Naive thymus-derived CD4-positive, alpha-beta T cell (primary cell): ENCODE measurements at regions not wholly inside any gene's neighbourhood (a gene's known extent, or its start where the extent isn't known, plus 50 kb on each side); places are given as distances from the start of the nearest gene placed in this dataset.

ENCODE experiments used
- ATAC-seq: fragments of 150-1000 bp; cut with Tn5 transposase; 2 replicates; pipeline ENCODE4 v1.10.0; 2021; ENCODE audit warnings: mild to moderate bottlenecking, moderate library complexity
- CTCF ChIA-PET: fragments of 350-600 bp; sonication (Branson Sonifier 250); formaldehyde crosslinking; loops from one replicate; lab custom pipeline; 2021; ENCODE audit warnings: antibody characterized with exemption; lab: Charles Lee
- POLR2A ChIA-PET: fragments of 350-600 bp; sonication (Branson Sonifier 250); formaldehyde crosslinking; loops from one replicate; lab custom pipeline; 2021; ENCODE audit warnings: antibody characterized with exemption, inconsistent platforms; lab: Charles Lee
- DNase-seq, 9 donors: peaks; one replicate each; pipeline versions ENCODE4 v3.0.0 to v3.0.0-alpha.2; 2020 to 2022; ENCODE audit warnings: mixed read lengths in 1 of 9
- H3K27ac ChIP-seq: one replicate; pipeline ENCODE4 v1.7.0; 2013; ENCODE audit warnings: mild to moderate bottlenecking, low read depth, low read length, moderate library complexity
- H3K27me3 ChIP-seq, 2 donors: one replicate each; pipeline ENCODE4 v1.7.0; 2013; ENCODE audit warnings: low read length in 2 of 2, mild to moderate bottlenecking in 2 of 2, moderate library complexity in 2 of 2; ENCODE audit not compliant: control insufficient read depth in 2 of 2, insufficient read depth in 2 of 2
- H3K36me3 ChIP-seq, 3 experiments: 1 replicate in 2 of 3; 2 replicates in 1 of 3; pipeline ENCODE4 v1.7.0; 2013; ENCODE audit warnings: low read length in 3 of 3, mild to moderate bottlenecking in 3 of 3, moderate library complexity in 1 of 3; ENCODE audit not compliant: insufficient read depth in 3 of 3, control insufficient read depth in 2 of 3
- H3K4me1 ChIP-seq, 2 donors: one replicate each; pipeline ENCODE4 v1.7.0; 2013; ENCODE audit warnings: low read length in 2 of 2, mild to moderate bottlenecking in 2 of 2, moderate library complexity in 1 of 2; ENCODE audit not compliant: control insufficient read depth in 2 of 2, insufficient read depth in 2 of 2
- H3K4me3 ChIP-seq: 2 replicates; pipeline ENCODE4 v1.7.0; 2013; ENCODE audit warnings: mild to moderate bottlenecking, low read length
- H3K9me3 ChIP-seq, 3 experiments: 1 replicate in 2 of 3; 2 replicates in 1 of 3; pipeline ENCODE4 v1.7.0; 2013; ENCODE audit warnings: low read length in 3 of 3; ENCODE audit not compliant: control insufficient read depth in 2 of 3
- H3K27ac Mint-ChIP-seq, 9 donors: one replicate each; pipeline ENCODE4 v1.8.0; 2020 to 2022; ENCODE audit warnings: mixed read lengths in 9 of 9, mild to moderate bottlenecking in 8 of 9, moderate library complexity in 5 of 9, inconsistent platforms in 2 of 9
- H3K27me3 Mint-ChIP-seq, 5 donors: one replicate each; pipeline ENCODE4 v1.8.0; 2021 to 2022; ENCODE audit warnings: mixed read lengths in 5 of 5, mild to moderate bottlenecking in 1 of 5
- H3K36me3 Mint-ChIP-seq, 5 donors: one replicate each; pipeline ENCODE4 v1.8.0; 2020 to 2022; ENCODE audit warnings: mixed read lengths in 5 of 5, mild to moderate bottlenecking in 3 of 5, inconsistent platforms in 1 of 5
- H3K4me1 Mint-ChIP-seq, 7 donors: one replicate each; pipeline ENCODE4 v1.8.0; 2020 to 2022; ENCODE audit warnings: mixed read lengths in 7 of 7, mild to moderate bottlenecking in 3 of 7, inconsistent platforms in 1 of 7
- H3K4me3 Mint-ChIP-seq, 10 donors: one replicate each; pipeline ENCODE4 v1.8.0; 2020 to 2022; ENCODE audit warnings: mild to moderate bottlenecking in 10 of 10, mixed read lengths in 10 of 10, moderate library complexity in 6 of 10, inconsistent platforms in 2 of 10
- H3K9me3 Mint-ChIP-seq, 11 donors: one replicate each; pipeline ENCODE4 v1.8.0; 2020 to 2022; ENCODE audit warnings: mixed read lengths in 11 of 11, mild to moderate bottlenecking in 4 of 11, inconsistent platforms in 1 of 11, moderate library complexity in 1 of 11
- intact Hi-C, 2 donors: fragments of 100-400 bp; cut with micrococcal nuclease; formaldehyde crosslinking; loops; one replicate each; pipeline ENCODE4 v1.15.1; 2023

GRCh38 chr2:71833855-71834560 is 313.7 kb downstream of the CYP26B1 start:
- DNase-seq (no peak), ATAC-seq (no peak)
- Mint-ChIP-seq H3K27me3 (peaks cover 0 to 21% (median 9%) of the 10 kb centered on the region in 5 donors), H3K9me3 (peaks cover 0 to 4% (median 0%) of the 10 kb centered on the region in 11 donors), H3K27ac (no peak overlapping the region), H3K4me1 (peaks cover 0 to 5% (median 0%) of the 10 kb centered on the region in 7 donors), H3K36me3 (no peaks in the 10 kb centered on the region), H3K4me3 (no peak overlapping the region)
- intact Hi-C loops = no loop called here
- Histone ChIP-seq H3K4me1 (no peaks in the 10 kb centered on the region), H3K9me3 (no peaks in the 10 kb centered on the region), H3K27ac (no peak overlapping the region), H3K27me3 (peaks cover 0 to 2% of the 10 kb centered on the region in 2 donors), H3K4me3 (no peak overlapping the region), H3K36me3 (no peaks in the 10 kb centered on the region)
- ChIA-PET POLR2A (no interaction called here), CTCF (no interaction called here)

GRCh38 chr2:71833272-71833671 is 314.4 kb downstream of the CYP26B1 start:
- H3K9me3 ChIP-seq = no peaks in the 10 kb centered on the region
- intact Hi-C loops = no loop called here
- ChIA-PET CTCF (no interaction called here), POLR2A (no interaction called here)
- peaks cover 0 to 2% of the 10 kb centered on the region in 2 donors for H3K27me3 ChIP-seq
- H3K4me1 ChIP-seq = no peaks in the 10 kb centered on the region
- H3K36me3 ChIP-seq = no peaks in the 10 kb centered on the region
- H3K9me3 Mint-ChIP-seq = peaks cover 0 to 7% (median 0%) of the 10 kb centered on the region in 11 donors
- H3K4me1 Mint-ChIP-seq = peaks cover 0 to 5% (median 0%) of the 10 kb centered on the region in 7 donors
- H3K4me3 Mint-ChIP-seq = no peak overlapping the region
- H3K36me3 Mint-ChIP-seq = no peaks in the 10 kb centered on the region
- no peak overlapping the region for H3K4me3 ChIP-seq
- no peak overlapping the region for H3K27ac ChIP-seq
- DNase-seq (no peak), ATAC-seq (no peak)
- no peak overlapping the region for H3K27ac Mint-ChIP-seq
- H3K27me3 Mint-ChIP-seq = peaks cover 0 to 24% (median 9%) of the 10 kb centered on the region in 5 donors

GRCh38 chr2:71832844-71833243 is 314.8 kb downstream of the CYP26B1 start:
- ChIA-PET CTCF (no interaction called here), POLR2A (no interaction called here)
- Mint-ChIP-seq H3K27ac (no peak overlapping the region), H3K4me3 (no peak overlapping the region), H3K27me3 (peaks cover 0 to 24% (median 9%) of the 10 kb centered on the region in 5 donors), H3K9me3 (peaks cover 0 to 9% (median 0%) of the 10 kb centered on the region in 11 donors), H3K4me1 (peaks cover 0 to 5% (median 0%) of the 10 kb centered on the region in 7 donors), H3K36me3 (no peaks in the 10 kb centered on the region)
- Histone ChIP-seq H3K9me3 (no peaks in the 10 kb centered on the region), H3K4me3 (no peak overlapping the region), H3K27me3 (peaks cover 0 to 2% of the 10 kb centered on the region in 2 donors), H3K4me1 (no peaks in the 10 kb centered on the region), H3K36me3 (no peaks in the 10 kb centered on the region), H3K27ac (no peak overlapping the region)
- ATAC-seq (no peak), DNase-seq (no peak)
- intact Hi-C loops = no loop called here

- ChIA-PET CTCF (no interaction called here), POLR2A (no interaction called here)
- H3K27me3 ChIP-seq = peaks cover 0 to 2% of the 10 kb centered on the region in 2 donors
- H3K36me3 Mint-ChIP-seq = no peaks in the 10 kb centered on the region
- peaks cover 0 to 22% (median 9%) of the 10 kb centered on the region in 5 donors for H3K27me3 Mint-ChIP-seq
- no peak overlapping the region for H3K4me3 Mint-ChIP-seq
- intact Hi-C loops = no loop called here
- DNase-seq (no peak), ATAC-seq (no peak)
- H3K9me3 Mint-ChIP-seq = peaks cover 0 to 9% (median 0%) of the 10 kb centered on the region in 11 donors
- no peaks in the 10 kb centered on the region for H3K36me3 ChIP-seq
- H3K4me1 ChIP-seq = no peaks in the 10 kb centered on the region
- no peaks in the 10 kb centered on the region for H3K9me3 ChIP-seq
- peaks cover 0 to 5% (median 0%) of the 10 kb centered on the region in 7 donors for H3K4me1 Mint-ChIP-seq
- H3K27ac ChIP-seq = no peak overlapping the region
- H3K4me3 ChIP-seq = no peak overlapping the region
- H3K27ac Mint-ChIP-seq = no peak overlapping the region
Observed at GRCh38 chr2:71832388-71832787, 315.3 kb downstream of the CYP26B1 start.

- Histone ChIP-seq H3K4me3 (no peak overlapping the region), H3K4me1 (no peaks in the 10 kb centered on the region), H3K9me3 (no peaks in the 10 kb centered on the region), H3K27me3 (peaks cover 0 to 2% of the 10 kb centered on the region in 2 donors), H3K27ac (no peak overlapping the region), H3K36me3 (no peaks in the 10 kb centered on the region)
- CTCF ChIA-PET = no interaction called here
- peaks cover 0 to 19% (median 9%) of the 10 kb centered on the region in 5 donors for H3K27me3 Mint-ChIP-seq
- intact Hi-C loops = no loop called here
- H3K4me3 Mint-ChIP-seq = no peak overlapping the region
- POLR2A ChIA-PET = no interaction called here
- no peak for ATAC-seq
- H3K27ac Mint-ChIP-seq = no peak overlapping the region
- DNase-seq = no peak
- no peaks in the 10 kb centered on the region for H3K36me3 Mint-ChIP-seq
- peaks cover 0 to 9% (median 0%) of the 10 kb centered on the region in 11 donors for H3K9me3 Mint-ChIP-seq
- peaks cover 0 to 5% (median 0%) of the 10 kb centered on the region in 7 donors for H3K4me1 Mint-ChIP-seq
Observed at GRCh38 chr2:71831193-71831577, 316.5 kb downstream of the CYP26B1 start.

- Histone ChIP-seq H3K4me3 (no peak overlapping the region), H3K27ac (no peak overlapping the region), H3K27me3 (peaks cover 0 to 2% of the 10 kb centered on the region in 2 donors), H3K9me3 (no peaks in the 10 kb centered on the region), H3K36me3 (no peaks in the 10 kb centered on the region), H3K4me1 (no peaks in the 10 kb centered on the region)
- H3K4me3 Mint-ChIP-seq = no peak overlapping the region
- H3K27ac Mint-ChIP-seq = no peak overlapping the region
- CTCF ChIA-PET = no interaction called here
- ATAC-seq = no peak
- POLR2A ChIA-PET = no interaction called here
- peaks cover 0 to 9% (median 0%) of the 10 kb centered on the region in 11 donors for H3K9me3 Mint-ChIP-seq
- peaks cover 0 to 5% (median 0%) of the 10 kb centered on the region in 7 donors for H3K4me1 Mint-ChIP-seq
- H3K27me3 Mint-ChIP-seq = peaks cover 0 to 19% (median 9%) of the 10 kb centered on the region in 5 donors
- intact Hi-C loops = no loop called here
- no peaks in the 10 kb centered on the region for H3K36me3 Mint-ChIP-seq
- DNase-seq = no peak
Observed at GRCh38 chr2:71830497-71831192, 317.0 kb downstream of the CYP26B1 start.
